GM06990 (cell line): ENCODE measurements at regions not wholly inside any gene's neighbourhood (a gene's known extent, or its start where the extent isn't known, plus 50 kb on each side); places are given as distances from the start of the nearest gene placed in this dataset.

ENCODE experiments used
- DNase-seq: peaks from one replicate; pipeline ENCODE4 v3.0.0-alpha.2; 2011; ENCODE audit not compliant: insufficient read length; ENCODE audit errors: extremely low read depth
- H3K27me3 ChIP-seq: replicated peaks from 2 replicates; pipeline ENCODE4 v1.6.0; 2011; ENCODE audit warnings: low read length; ENCODE audit not compliant: control insufficient read depth, insufficient read depth
- H3K36me3 ChIP-seq: 2 replicates; pipeline ENCODE4 v1.5.1; 2011; ENCODE audit warnings: low read length; ENCODE audit not compliant: control insufficient read depth, insufficient read depth
- H3K4me3 ChIP-seq: replicated peaks from 2 replicates; pipeline ENCODE4 v1.5.1; 2011; ENCODE audit warnings: low read depth, mild to moderate bottlenecking, control low read depth, low read length
- TF ChIP-seq, protein P1 (sequence below): IDR thresholded peaks from 2 replicates; pipeline ENCODE4 v1.5.1; 2011; ENCODE audit warnings: low read length, control low read depth, mild to moderate bottlenecking, inconsistent platforms; ENCODE audit not compliant: insufficient read depth, poor library complexity, severe bottlenecking

DNA sequence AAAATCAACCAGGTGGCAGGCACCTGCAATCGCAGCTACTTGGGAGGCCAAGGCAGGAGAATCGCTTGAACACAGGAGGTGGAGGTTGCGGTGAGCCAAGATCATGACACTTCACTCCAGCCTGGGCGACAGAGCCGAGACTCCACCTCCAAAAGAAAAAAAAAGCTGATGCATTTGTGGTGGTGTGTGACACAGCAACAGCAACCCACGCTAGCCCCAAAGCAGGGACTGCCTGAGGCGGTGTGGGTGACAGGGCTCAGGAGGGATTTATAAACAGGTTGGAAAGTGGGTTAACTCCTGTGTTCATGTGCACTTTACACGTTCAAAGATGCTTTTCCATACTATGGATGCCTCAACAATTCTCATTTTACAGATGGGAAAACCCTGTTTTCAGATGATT, 395.9 kb upstream of the PODXL start:
- H3K27me3 ChIP-seq, result peaks cover 2% of the 10 kb centered on the region

DNA sequence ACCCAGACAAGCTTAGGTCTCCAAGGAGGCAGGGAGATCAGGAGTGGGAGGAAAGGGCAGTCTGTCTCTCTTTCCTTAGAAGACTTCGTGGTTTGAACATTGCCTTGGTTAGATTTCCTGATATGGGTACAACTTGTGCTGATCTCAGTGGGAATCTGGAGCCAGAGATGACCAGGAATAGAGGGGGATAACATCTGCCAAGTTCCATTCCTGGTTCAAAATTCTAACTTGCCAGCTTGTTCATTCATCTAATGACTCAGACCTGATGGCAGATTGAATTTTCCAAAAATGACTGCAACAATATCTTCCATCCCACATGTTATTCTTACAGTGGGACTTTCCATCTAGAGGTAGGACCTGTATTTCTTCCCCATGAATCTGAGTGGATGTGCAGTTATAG, 394.3 kb upstream of the PODXL start:
- Histone ChIP-seq H3K27me3 (peaks cover 2% of the 10 kb centered on the region), H3K4me3 (no peak overlapping the region), H3K36me3 (no peaks in the 10 kb centered on the region)
- TF ChIP-seq, protein P1, sequence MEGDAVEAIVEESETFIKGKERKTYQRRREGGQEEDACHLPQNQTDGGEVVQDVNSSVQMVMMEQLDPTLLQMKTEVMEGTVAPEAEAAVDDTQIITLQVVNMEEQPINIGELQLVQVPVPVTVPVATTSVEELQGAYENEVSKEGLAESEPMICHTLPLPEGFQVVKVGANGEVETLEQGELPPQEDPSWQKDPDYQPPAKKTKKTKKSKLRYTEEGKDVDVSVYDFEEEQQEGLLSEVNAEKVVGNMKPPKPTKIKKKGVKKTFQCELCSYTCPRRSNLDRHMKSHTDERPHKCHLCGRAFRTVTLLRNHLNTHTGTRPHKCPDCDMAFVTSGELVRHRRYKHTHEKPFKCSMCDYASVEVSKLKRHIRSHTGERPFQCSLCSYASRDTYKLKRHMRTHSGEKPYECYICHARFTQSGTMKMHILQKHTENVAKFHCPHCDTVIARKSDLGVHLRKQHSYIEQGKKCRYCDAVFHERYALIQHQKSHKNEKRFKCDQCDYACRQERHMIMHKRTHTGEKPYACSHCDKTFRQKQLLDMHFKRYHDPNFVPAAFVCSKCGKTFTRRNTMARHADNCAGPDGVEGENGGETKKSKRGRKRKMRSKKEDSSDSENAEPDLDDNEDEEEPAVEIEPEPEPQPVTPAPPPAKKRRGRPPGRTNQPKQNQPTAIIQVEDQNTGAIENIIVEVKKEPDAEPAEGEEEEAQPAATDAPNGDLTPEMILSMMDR, result no peak
- DNase-seq, result no peak

More for the DNA sequence above, 395.9 kb upstream of the PODXL start:
- TF ChIP-seq, protein P1, result no peak
- no peak for DNase-seq
- Histone ChIP-seq H3K4me3 (no peak overlapping the region), H3K36me3 (no peaks in the 10 kb centered on the region)

GRCh38 chr7:131949659-131950058, 393.2 kb upstream of the PODXL start:
- H3K4me3 ChIP-seq, result no peak overlapping the region
- H3K27me3 ChIP-seq, result no peaks in the 10 kb centered on the region; the same call in 1 of the 2 replicates
- no peak for DNase-seq
- TF ChIP-seq, protein P1, result no peak
- H3K36me3 ChIP-seq, result no peaks in the 10 kb centered on the region

DNA sequence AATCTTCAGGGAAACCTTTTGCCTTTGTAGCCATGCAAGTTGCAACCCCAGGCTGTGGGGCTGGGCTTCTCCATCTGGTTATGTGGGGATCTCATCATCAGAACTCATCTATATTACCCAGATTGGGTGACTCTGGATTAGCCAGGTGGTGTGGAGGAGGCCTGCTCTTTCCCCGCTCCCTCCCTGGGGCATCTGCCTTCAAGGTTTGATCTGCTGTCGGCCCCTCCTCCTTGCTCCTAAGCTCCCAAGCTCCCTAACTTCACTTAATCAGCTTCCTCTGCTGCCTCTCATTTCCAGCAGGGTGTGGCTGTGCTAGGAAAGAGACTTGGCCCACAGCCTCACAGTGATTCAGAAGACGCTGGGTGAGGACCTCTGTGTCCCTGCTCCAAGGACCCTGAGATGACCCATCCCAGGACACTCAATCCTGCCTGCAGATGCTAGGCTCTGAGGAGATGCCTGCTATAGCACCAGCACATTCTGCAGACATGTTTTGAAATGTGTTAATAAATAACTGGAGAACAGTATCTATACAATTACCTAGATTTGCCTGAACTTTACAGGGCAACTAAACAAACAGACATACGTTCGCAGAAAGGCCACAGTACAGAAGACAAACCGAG, 392.1 kb upstream of the PODXL start:
- no peak for DNase-seq
- no peaks in the 10 kb centered on the region; the same call in 1 of the 2 replicates for H3K27me3 ChIP-seq
- no peak overlapping the region for H3K4me3 ChIP-seq
- H3K36me3 ChIP-seq, result no peaks in the 10 kb centered on the region
- TF ChIP-seq, protein P1, result no peak

GRCh38 chr7:131947661-131948060, 391.2 kb upstream of the PODXL start:
- Histone ChIP-seq H3K27me3 (no peaks in the 10 kb centered on the region; the same call in 1 of the 2 replicates), H3K36me3 (no peaks in the 10 kb centered on the region), H3K4me3 (no peak overlapping the region)
- no peak for DNase-seq
- TF ChIP-seq, protein P1, result no peak
